Glomerular visceral epithelial cell (primary cell): ENCODE measurements at regions not wholly inside any gene's neighbourhood (a gene's known extent, or its start where the extent isn't known, plus 50 kb on each side); places are given as distances from the start of the nearest gene placed in this dataset.
"Not testable (repeated sequence)": the region's sequence is repeated elsewhere in the genome, so short reads cannot be mapped to it uniquely, and the experiment has no call there.

Experiments used
- DNase-seq: peaks from one replicate; pipeline ENCODE4 v3.0.0-alpha.2; 2016; ENCODE audit errors: extremely low spot score

GRCh38 chr21:19987671-19988070 lies 1010.5 kb upstream of the NCAM2 start:
- no peak for DNase-seq

DNA sequence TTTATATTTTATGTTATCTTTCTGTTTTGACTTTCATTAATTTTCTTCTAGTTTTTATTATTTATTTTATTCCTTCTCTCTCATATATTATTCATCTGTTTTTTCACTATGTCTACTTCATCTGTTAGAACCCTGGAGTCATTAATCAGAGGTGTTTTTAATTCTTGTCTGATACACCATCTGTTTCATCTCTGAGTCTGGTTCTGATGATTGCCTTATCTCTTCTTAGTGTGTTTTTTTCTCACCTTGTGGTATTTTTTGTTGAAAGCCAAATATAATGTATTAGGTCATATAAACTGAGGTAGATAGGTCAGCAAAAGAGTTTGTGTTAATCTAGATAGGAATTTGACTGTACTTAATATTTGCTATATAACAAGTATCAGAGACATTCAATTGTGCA lies 1005.7 kb upstream of the NCAM2 start:
- no peak for DNase-seq

DNA sequence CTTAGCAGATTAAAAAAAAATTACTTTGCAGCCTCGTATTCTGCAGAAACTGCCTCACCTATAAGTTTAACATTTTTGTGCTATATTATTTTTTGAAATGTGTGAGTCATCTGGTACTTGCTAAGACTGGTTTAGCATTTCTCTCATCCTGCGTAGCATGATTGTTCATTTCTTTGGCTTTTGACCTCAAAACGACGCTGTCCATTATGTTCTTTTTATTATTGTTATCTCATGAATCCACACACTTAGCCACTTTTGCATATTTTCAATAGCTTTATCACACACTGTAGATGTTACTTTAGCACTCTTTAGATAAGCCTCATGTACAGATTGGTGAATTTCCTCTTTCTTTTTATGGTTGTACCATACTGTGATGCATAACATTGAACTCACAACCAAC lies 1004.9 kb upstream of the NCAM2 start:
- DNase-seq, result no peak

DNA sequence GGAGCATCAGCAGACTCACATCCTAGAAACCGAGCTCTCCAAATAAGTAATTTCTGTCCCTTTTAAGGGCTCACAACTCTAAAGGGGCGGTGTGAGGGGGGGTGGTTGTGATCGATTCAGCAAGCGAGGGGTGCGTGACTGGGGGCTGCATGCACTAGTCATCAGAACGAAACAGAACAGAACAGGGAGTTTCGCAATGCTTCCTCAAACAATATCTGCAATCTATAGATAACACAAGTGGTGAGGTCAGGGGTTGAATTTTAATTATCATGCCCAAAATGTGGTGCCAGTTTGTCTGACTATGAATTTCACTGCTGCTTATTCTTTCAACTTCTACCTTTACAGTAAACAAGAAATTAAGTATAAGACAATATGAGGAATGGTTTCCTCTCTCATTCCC lies 1003.0 kb upstream of the NCAM2 start:
- DNase-seq, result no peak

- no peak for DNase-seq
Observed at GRCh38 chr21:19998453-19998852, 999.8 kb upstream of the NCAM2 start.

DNA sequence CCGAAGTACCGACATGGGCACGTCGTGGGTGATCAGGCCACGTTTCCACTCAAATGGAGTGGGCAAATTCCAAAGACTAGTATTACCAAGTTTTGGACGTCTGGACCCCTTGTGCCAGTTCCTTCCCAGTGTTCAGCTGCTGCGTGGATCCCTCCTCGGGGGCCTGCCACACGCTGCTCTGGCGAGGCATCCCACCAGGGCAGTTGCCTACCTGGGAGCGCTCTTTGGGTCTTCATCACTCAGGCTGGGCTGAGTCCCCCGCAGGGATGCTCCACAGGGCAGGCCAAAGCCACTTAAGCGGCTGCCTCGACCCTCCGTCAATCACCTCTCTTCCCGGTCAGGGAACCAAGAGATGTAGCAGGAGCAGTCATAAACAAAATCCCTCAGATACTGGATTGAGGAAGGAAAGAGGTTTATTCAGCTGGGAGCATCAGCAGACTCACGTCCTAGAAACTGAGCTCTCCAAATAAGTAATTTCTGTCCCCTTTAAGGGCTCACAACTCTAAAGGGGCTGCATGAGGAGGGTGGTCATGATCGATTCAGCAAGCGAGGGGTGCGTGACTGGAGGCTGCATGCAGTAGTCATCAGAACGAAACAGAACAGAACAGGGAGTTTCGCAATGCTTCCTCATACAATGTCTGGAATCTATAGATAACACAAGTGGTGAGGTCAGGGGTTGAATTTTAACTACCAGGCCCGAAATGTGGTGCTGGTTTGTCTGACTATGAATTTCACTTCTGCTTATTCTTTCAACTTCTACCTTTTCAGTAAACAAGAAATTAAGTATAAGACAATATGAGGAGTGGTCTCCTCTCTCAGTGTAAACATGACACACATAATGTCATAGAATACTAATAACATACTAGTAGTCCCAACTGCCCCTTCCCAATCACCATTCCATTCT lies 998.6 kb upstream of the NCAM2 start:
- DNase-seq, result no peak

GRCh38 chr21:20004367-20004766 lies 993.8 kb upstream of the NCAM2 start:
- DNase-seq, result no peak

- no peak for DNase-seq
Observed at GRCh38 chr21:20010691-20011200, 987.5 kb upstream of the NCAM2 start.

- no peak for DNase-seq
Observed at GRCh38 chr21:20013851-20014250, 984.4 kb upstream of the NCAM2 start.

DNA sequence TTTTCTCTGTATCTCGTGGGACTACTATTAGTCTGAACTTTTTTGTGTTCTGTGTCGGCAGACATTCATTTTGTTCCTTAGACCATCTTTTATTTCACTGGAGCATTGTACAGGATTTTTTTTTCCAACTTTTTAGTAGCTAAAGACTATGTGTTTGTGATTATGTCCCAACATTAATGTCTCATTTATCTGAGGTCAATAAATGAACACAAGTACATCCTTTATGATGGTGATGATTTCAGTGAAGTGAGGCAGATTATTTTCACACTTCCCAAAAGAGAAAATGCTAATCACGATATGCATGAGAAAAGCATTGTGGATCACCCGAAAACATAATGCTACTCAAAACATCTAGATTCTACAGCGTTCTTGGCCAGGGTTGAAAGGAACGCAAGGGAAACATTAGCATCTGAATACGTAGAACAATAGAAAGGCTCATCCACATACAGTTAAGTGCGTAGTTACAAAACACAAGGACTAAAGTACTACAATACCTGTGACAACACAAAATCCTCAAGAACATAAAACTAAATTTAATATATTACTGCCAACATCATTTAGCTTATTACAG lies 981.7 kb upstream of the NCAM2 start:
- DNase-seq, result no peak

DNA sequence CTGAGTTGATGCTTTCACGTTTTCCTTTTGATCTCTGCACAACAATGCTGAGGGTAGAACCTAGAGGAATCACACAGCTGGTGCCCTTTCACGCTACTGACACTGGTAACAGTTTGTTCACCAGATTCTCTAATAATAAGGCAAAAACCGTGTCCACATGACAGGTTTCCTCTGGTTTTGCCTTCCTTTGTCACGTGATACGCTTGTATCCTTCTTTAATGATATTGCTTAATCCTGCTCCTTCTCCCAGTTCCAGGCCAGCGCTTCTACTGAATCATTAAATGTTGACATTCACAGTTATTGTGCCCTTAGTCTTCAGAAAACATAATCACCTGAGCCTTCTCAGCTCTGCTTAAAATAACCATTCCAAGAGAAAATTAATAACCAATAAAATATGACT lies 978.2 kb upstream of the NCAM2 start:
- no peak for DNase-seq

GRCh38 chr21:20023193-20023592 lies 975.0 kb upstream of the NCAM2 start:
- no peak for DNase-seq

GRCh38 chr21:20024741-20025140 lies 973.5 kb upstream of the NCAM2 start:
- no peak for DNase-seq

GRCh38 chr21:20026543-20026942 lies 971.7 kb upstream of the NCAM2 start:
- DNase-seq, result no peak

DNA sequence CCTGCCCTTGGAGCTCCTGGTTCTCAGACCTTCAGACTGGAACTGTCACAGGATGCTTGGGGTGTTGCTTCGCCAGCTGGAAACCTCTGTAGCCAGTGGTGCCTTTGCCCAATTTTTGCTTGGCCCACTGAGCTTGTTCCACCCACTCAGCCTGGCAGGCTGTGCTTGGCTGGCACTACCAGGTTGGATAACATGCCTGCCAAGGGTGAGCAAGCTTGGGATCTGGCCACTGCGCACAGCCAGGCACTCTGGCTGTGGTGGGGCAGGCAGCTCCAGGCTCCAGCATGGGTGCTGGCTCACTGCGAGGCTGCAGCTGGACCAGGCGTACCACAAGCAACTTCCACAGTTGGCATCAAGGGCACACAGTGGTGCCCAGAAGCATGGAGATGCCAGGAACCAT lies 967.8 kb upstream of the NCAM2 start:
- no peak for DNase-seq

DNA sequence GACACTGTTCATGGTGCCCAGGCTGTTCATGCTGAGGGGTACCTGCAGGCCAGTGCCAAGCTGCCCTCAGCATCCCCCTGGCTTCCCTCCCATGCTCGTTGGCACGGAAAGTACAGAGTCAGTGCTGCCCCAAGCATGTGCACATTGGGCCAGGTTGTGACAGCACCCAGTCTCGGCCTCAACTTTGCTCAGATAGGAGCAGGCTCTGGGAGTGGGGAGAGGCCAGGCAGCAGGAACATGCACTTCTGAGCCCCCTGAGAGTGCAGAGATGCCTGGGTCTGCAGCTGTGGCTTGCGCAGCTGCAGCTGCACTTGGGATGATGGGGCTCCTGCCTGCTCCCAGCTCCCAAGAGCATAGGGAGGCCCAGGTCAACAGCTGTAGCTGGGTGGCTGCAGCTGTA lies 966.4 kb upstream of the NCAM2 start:
- DNase-seq, result no peak

- no peak for DNase-seq
Observed at GRCh38 chr21:20040768-20041167, 957.4 kb upstream of the NCAM2 start.

- DNase-seq, result no peak
Observed at GRCh38 chr21:20045197-20045596, 953.0 kb upstream of the NCAM2 start.

DNA sequence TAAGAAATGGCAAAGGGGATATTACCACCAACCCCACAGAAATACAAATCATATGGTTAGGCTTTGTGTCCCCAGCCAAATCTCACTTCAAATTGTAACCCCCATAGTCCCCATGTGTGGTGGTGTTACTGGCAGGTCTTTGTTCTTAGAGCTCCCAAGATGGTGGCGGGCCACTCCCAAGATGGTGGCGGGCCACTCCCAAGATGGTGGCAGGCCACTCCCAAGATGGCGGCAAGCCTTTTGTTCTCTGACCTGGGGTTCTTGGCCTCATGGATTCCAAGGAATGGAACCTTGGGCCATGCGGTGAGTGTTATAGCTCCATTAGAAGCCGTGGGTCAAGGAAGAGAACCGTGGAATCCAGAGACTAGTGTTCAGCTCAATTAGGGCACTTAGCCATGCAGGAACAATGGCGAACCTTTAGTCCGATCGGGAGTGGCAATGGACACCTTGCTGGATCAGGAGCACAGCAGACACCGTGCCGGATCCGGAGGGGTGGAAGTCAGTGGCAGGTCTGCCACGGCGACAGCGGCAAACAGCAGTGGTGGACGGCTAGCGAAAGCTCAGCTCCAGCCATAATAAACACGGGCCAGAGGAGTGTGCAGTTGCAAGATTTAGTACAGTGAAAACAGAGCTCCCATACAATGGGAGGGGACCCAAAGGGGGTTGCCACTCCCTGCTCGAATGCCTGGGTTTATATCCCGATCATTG lies 949.9 kb upstream of the NCAM2 start:
- not testable (repeated sequence) for DNase-seq

DNA sequence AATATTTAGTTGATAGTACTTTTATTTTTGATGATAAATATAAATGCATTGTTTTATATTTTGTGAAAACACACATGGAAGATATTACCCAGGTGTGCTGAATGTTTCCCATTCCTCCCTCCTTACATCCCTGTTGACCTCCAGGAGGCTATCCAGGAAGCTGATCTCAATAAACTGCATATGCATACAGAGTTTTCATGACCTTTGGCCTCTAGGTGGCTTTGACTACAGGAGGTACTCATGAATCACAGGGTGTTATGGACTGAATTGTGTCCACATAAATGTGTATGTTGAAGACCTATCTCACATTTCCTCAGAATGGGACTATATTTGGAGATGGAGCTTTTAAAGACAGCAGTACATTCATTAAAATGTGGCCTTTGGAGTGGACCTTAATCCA lies 914.9 kb upstream of the NCAM2 start:
- DNase-seq, result no peak

DNA sequence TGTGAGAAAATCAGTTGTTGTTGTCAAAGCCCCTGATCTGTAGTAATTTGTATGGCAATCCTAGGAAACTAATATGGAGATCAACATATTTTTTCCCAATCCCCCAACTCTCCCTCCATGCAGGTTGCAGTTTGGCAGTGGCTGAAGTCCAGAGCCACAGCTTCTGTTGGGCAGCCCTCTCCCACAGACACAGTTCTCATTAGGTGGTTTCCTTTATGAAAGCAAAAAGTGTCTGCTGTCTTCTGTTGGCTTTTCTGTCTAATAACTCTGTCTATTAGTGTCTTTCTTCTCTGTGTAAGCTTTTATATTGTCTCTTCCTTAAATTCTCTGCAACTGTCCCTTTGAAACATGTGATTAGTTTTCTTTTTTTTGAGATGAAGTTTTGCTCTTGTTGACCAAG lies 914.3 kb upstream of the NCAM2 start:
- DNase-seq, result no peak

GRCh38 chr21:20086508-20086907 lies 911.7 kb upstream of the NCAM2 start:
- DNase-seq, result no peak

DNA sequence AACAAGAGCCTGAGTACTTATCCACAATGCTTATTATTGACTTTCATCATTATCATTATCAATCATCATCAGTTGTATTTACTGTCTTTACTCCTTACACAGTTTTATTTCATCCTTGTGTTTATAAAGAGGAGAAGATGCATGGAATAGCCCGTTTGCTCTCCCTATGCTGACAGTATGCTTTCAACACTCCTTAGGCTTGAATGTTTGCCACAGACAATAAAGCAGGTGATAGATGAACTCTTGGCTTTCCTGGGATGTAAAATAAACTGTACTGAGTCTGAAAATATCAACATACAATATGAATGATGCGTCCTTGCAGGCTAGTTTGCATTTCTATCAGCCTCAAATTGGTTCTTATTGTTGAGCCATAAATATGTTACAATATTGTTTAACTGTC lies 891.8 kb upstream of the NCAM2 start:
- DNase-seq, result no peak
